BLaER1 treated with 17β-estradiol and CSF1 and Interleukin-3, amounts not matched to agents 10 nM and 100 nM (cell line): ENCODE measurements at regions not wholly inside any gene's neighbourhood (a gene's known extent, or its start where the extent isn't known, plus 50 kb on each side); places are given as distances from the start of the nearest gene placed in this dataset.
A peak's percentile ranks its signal among the peaks of the same experiment; 100 is the strongest.

ENCODE experiments used
- H3K27ac ChIP-seq, 11 experiments: shearing (Covaris generic); formaldehyde crosslinking; 2 replicates each; pipeline ENCODE4 v1.8.1; 2022
- H3K27me3 ChIP-seq, 11 experiments: shearing (Covaris generic); formaldehyde crosslinking; 2 replicates each; pipeline ENCODE4 v1.8.1; 2022
- H3K36me3 ChIP-seq, 11 experiments: shearing (Covaris generic); formaldehyde crosslinking; 2 replicates each; pipeline ENCODE4 v1.8.1; 2022
- H3K4me1 ChIP-seq, 10 experiments: shearing (Covaris generic); formaldehyde crosslinking; 2 replicates each; pipeline ENCODE4 v1.8.1; 2022
- H3K4me2 ChIP-seq, 11 experiments: shearing (Covaris generic); formaldehyde crosslinking; 2 replicates each; pipeline ENCODE4 v1.8.1; 2022
- H3K4me3 ChIP-seq, 10 experiments: shearing (Covaris generic); formaldehyde crosslinking; 2 replicates each; pipeline ENCODE4 v1.8.1; 2022
- H3K9ac ChIP-seq, 11 experiments: shearing (Covaris generic); formaldehyde crosslinking; 2 replicates each; pipeline ENCODE4 v1.8.1; 2022
- H3K9me3 ChIP-seq, 11 experiments: shearing (Covaris generic); formaldehyde crosslinking; replicated peaks in 1 of 11; 2 replicates each; pipeline ENCODE4 v1.8.1; 2022
- H4K20me1 ChIP-seq, 11 experiments: shearing (Covaris generic); formaldehyde crosslinking; 2 replicates each; pipeline ENCODE4 v1.8.1; 2022
- Cebpa-rat ChIP-seq, 11 experiments: shearing (Covaris generic); IDR thresholded peaks; 2 replicates each; pipeline ENCODE4 v1.8.1; 2022

DNA sequence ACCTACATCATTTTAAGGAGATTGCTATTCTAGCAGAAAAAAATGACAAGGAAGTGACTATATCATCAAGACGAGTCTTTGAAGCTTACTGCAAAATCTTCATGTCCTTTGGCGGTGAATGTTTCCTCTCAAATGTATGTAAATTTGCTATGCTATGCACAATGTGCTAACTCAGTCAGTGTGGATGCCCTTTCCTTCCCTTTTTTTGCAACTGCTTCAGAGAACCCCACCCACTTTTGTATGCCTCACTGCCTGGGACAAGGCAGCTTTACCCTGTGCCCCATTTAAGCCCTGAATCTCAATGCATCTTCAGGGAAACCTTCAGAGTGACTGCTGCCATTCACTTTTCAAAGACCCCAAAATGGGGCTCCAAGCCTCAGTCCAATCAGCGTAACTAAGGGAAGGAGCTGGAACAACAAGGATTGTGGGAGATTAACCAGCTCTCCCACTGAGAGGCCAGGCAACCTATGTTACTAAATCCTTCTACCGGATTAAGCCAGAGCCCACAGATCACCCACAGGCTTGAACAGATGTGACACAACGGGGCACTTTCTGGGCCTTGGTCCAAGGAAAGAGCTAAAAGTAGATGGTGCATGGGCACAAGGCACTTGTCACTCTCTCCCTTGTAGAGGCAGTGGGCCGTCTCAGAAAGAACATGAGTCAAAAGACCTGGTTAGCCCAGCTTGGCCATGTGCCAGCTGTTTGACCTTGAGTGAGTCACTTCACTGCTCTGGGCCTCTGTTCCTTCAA is 154.4 kb downstream of the PLPP3 start:
- H3K4me2 ChIP-seq: peak overlapping the region; percentile 32 to 87 (median 70)
- no peaks in the 10 kb centered on the region for H4K20me1 ChIP-seq
- H3K9me3 ChIP-seq: no peaks in the 10 kb centered on the region
- H3K36me3 ChIP-seq: no peaks in the 10 kb centered on the region
- no peaks in the 10 kb centered on the region for H3K27me3 ChIP-seq
- no peak overlapping the region; a peak in 2 of 20 replicates for H3K4me3 ChIP-seq
- H3K27ac ChIP-seq: peak overlapping the region in 10 of 11 experiments; percentile 28 to 85 (median 72); a peak in 17 of 22 replicates
- peak in 4 of 11 experiments; percentile 5 to 37 (median 20); a peak in 3 of 22 replicates for TF ChIP-seq Cebpa-rat (IDR thresholded peaks at IDR 0.05)
- peak overlapping the region in 7 of 11 experiments; percentile 25 to 67 (median 59); a peak in 12 of 22 replicates for H3K9ac ChIP-seq
- H3K4me1 ChIP-seq: peaks cover 15 to 38% (median 31%) of the 10 kb centered on the region in 10 experiments

DNA sequence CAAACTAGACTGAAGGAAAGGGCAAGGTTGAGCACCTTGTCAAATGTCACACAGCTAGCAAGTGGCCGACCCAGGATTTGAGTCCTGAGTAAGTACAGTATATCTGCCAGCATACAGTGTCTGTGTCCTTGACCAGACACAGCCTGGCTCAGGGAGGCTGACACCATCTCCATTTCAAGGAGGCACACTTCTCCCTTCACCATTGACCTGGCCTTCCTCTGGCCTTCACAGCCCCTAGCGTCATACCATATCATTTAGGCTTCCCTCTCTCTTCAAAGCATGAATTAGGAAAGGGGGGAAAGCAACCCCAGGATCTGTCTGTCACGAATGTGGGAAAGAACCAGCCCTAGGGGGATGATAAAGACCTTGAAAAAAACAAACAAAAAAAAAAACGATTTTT is 155.6 kb downstream of the PLPP3 start:
- Histone ChIP-seq H3K27me3 (no peaks in the 10 kb centered on the region), H3K36me3 (no peaks in the 10 kb centered on the region), H3K9ac (no peak overlapping the region), H3K4me2 (peak overlapping the region in 7 of 11 experiments; percentile 67 to 87 (median 79); a peak in 13 of 22 replicates), H3K27ac (peak overlapping the region in 7 of 11 experiments; percentile 67 to 85 (median 75); a peak in 9 of 22 replicates), H3K4me3 (no peak overlapping the region), H3K4me1 (peaks cover 18 to 42% (median 35%) of the 10 kb centered on the region in 10 experiments), H3K9me3 (no peaks in the 10 kb centered on the region), H4K20me1 (no peaks in the 10 kb centered on the region)
- TF ChIP-seq Cebpa-rat (IDR thresholded peaks at IDR 0.05): no peak

DNA sequence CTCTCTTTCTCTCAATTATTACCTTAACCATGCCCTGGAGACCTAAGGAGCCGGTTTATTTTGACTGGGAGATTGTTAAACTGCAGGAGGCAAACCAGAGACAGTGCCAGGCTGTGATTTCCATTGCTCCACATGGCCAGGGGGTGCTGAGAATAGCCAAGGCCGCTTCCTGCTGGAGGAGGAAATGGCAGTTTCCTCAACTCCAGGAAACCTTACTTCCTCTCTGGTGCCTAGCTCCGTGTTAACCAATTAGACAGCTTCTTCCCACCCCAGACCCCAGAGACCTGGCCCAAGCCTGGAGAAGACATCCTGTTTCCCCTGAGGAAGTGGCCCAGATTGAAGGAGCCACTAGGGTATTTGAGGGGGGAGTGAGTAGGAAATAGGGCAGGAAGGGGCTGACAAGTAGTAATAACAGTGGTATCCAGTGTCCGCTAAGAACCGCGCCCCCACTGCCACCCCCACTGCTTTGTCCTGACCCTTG is 161.2 kb downstream of the PLPP3 start:
- no peak for TF ChIP-seq Cebpa-rat (IDR thresholded peaks at IDR 0.05)
- Histone ChIP-seq H3K9me3 (no peaks in the 10 kb centered on the region), H3K36me3 (no peaks in the 10 kb centered on the region), H3K27me3 (peaks cover 0 to 11% (median 0%) of the 10 kb centered on the region in 11 experiments; a peak in 2 of 22 replicates), H3K27ac (peak overlapping the region in 6 of 11 experiments; percentile 6 to 72 (median 44); a peak in 10 of 22 replicates), H3K4me1 (peaks cover 13 to 30% (median 19%) of the 10 kb centered on the region in 10 experiments), H3K4me2 (peak overlapping the region; percentile 48 to 83 (median 69)), H4K20me1 (no peaks in the 10 kb centered on the region), H3K9ac (peak overlapping the region in 2 of 11 experiments; percentile 1 to 38; a peak in 1 of 22 replicates), H3K4me3 (0 out of 20 replicates have a peak overlapping the region, but pooled peaks of 1 of the 10 experiments have one; percentile 17)

DNA sequence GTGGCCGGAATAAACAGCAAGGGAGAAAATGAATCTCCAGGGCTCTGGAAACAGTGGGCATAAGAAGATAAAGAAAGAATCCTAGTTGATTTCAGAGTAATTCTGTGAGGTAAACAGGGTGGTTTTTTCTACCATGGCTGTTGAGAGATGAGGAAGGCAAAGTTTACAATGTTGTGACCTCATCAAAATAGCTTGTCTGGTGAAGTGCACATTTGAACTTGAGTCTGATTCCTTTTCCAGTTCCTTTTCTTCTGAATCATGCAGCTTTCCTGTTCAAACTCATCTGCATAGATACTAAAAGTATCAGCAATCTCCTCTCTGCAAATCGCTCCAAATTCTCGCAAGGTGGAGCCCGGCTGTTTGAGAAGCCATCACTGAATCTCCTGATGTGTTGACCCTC is 161.7 kb downstream of the PLPP3 start:
- Histone ChIP-seq H3K4me3 (no peak overlapping the region), H3K27me3 (peaks cover 0 to 11% (median 0%) of the 10 kb centered on the region in 11 experiments; a peak in 2 of 22 replicates), H3K9me3 (no peaks in the 10 kb centered on the region), H3K27ac (peak overlapping the region in 5 of 11 experiments; percentile 6 to 72 (median 48); a peak in 9 of 22 replicates), H3K9ac (peak overlapping the region in 2 of 11 experiments; percentile 1 to 38; a peak in 1 of 22 replicates), H3K4me2 (peak overlapping the region; percentile 48 to 83 (median 69)), H3K4me1 (peaks cover 13 to 30% (median 19%) of the 10 kb centered on the region in 10 experiments), H4K20me1 (no peaks in the 10 kb centered on the region), H3K36me3 (no peaks in the 10 kb centered on the region)
- TF ChIP-seq Cebpa-rat (IDR thresholded peaks at IDR 0.05): no peak

DNA sequence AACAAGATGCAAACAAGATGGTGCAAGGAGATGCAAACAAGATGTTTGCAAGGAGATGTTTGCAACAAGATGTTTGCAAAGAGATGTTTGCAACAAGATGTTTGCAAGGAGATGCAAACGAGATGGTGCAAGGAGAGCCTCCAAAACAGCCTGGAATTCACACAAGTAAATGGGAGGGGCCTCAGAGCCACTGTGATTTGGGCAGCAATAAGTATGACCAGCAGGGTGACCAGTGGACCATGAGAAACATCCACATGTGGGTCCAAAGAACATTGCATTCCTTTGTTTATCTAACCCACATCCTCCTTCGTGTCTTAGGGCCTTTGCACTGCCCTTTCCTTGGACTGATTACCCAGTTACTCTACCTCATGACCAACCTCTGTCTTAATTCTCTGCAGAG is 162.9 kb downstream of the PLPP3 start:
- Histone ChIP-seq H3K9ac (no peak overlapping the region), H3K27ac (no peak overlapping the region), H3K4me2 (0 out of 22 replicates have a peak overlapping the region, but pooled peaks of 1 of the 11 experiments have one; percentile 83), H3K27me3 (peaks cover 0 to 11% (median 0%) of the 10 kb centered on the region in 11 experiments; a peak in 2 of 22 replicates), H3K4me3 (no peak overlapping the region), H3K36me3 (no peaks in the 10 kb centered on the region), H4K20me1 (no peaks in the 10 kb centered on the region), H3K4me1 (peaks cover 13 to 30% (median 19%) of the 10 kb centered on the region in 10 experiments), H3K9me3 (no peaks in the 10 kb centered on the region)
- no peak for TF ChIP-seq Cebpa-rat (IDR thresholded peaks at IDR 0.05)

DNA sequence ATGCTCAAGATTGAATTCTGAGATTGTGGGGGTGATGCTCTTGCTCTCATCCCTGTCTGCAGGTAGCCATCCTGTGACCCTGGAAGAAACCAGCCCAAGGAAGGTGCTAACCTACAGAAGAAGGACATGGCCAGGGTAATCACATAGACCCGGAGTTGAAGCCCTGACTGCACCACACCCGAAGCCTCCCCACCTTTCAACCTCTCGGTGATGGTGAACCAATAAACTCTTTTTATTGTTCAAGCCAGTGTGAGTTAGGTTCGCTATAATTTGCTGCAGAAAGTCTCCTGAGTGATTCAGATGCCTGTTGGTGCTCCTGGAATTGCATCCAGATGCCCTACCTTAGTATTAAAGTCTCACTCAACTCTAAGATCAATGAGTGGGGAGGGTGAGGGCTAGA is 163.6 kb downstream of the PLPP3 start:
- Histone ChIP-seq H3K27ac (no peak overlapping the region), H3K4me1 (peaks cover 13 to 30% (median 19%) of the 10 kb centered on the region in 10 experiments), H3K36me3 (no peaks in the 10 kb centered on the region), H3K9me3 (no peaks in the 10 kb centered on the region), H3K4me2 (no peak overlapping the region), H3K27me3 (peaks cover 0 to 11% (median 0%) of the 10 kb centered on the region in 11 experiments; a peak in 2 of 22 replicates), H4K20me1 (no peaks in the 10 kb centered on the region), H3K4me3 (no peak overlapping the region), H3K9ac (no peak overlapping the region)
- no peak for TF ChIP-seq Cebpa-rat (IDR thresholded peaks at IDR 0.05)

DNA sequence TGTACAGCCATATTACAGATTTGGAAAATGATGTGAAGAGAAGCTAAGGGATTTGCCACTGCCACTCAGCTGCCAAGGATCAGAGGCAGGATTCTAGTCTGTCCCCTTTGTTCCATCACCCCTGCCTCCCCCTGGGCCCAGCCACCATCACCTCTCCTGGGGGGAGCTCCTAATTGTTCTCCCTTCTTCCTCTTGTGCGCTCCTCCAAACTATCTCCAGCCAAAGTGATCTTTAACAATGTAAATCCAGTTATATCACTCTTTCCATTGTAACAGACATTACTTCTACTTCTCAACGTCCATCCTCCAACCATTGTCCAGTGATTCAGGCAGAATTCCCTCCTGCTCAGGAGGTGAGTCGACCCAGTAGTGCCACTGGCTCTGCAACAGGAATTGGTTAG is 164.1 kb downstream of the PLPP3 start:
- Histone ChIP-seq H3K36me3 (no peaks in the 10 kb centered on the region), H3K9me3 (no peaks in the 10 kb centered on the region), H3K4me1 (peaks cover 13 to 30% (median 19%) of the 10 kb centered on the region in 10 experiments), H3K27me3 (peaks cover 0 to 11% (median 0%) of the 10 kb centered on the region in 11 experiments; a peak in 2 of 22 replicates), H3K4me2 (no peak overlapping the region), H4K20me1 (no peaks in the 10 kb centered on the region), H3K4me3 (no peak overlapping the region), H3K9ac (no peak overlapping the region), H3K27ac (no peak overlapping the region)
- TF ChIP-seq Cebpa-rat (IDR thresholded peaks at IDR 0.05): no peak

DNA sequence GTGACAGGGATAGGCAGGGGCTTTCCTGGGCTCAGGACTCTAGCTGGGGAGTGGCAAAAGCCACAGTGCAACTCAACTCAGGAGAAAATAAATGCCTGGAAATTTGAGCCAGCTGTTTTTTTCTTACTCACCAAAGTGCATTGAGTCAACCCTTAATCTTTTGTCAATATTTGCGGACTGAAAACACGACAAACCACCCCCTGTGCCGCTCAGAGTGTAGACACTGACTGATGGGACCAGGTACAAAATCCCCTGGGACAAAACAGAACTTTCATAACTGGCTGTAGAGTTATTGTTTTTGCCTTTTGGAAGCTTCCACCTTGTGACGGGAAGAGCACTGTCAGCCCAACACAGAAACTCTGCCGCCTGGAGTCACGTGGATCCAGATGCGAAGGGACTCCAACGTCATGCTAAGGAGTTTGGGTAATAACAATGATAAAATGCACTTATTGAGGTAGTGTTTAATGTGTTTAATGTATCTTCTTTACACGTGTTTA is 164.6 kb downstream of the PLPP3 start:
- H3K4me3 ChIP-seq: no peak overlapping the region
- H3K9me3 ChIP-seq: no peaks in the 10 kb centered on the region
- H3K27me3 ChIP-seq: peaks cover 0 to 11% (median 0%) of the 10 kb centered on the region in 11 experiments; a peak in 2 of 22 replicates
- no peak for TF ChIP-seq Cebpa-rat (IDR thresholded peaks at IDR 0.05)
- no peak overlapping the region for H3K4me2 ChIP-seq
- H3K9ac ChIP-seq: no peak overlapping the region
- H4K20me1 ChIP-seq: no peaks in the 10 kb centered on the region
- H3K36me3 ChIP-seq: no peaks in the 10 kb centered on the region
- H3K27ac ChIP-seq: no peak overlapping the region
- peaks cover 13 to 30% (median 19%) of the 10 kb centered on the region in 10 experiments for H3K4me1 ChIP-seq

DNA sequence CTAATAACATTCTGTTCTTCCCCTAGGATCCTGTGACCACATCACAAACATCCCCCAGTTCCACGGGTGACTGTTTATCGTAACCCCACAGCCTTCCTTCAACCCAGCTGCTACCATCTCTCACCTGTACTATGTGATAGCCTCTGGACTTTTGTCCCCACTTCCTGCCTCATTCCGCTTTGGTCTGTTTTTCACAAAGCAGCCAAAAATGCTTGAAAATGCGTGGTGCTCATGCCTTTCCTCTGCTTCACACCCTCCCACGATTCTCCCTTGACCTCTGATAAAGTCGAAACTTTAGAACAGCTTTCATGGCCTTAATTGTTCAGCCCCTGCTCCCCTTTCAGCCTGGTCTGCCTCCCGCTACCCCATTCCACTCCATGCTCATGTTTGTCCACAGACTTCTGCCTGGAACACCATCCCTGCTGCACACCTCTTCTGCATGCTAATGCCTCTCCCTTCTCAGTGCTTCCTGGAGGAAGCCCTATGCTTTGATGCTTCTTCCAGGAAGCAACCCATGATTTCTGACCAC is 165.6 kb downstream of the PLPP3 start:
- H3K4me2 ChIP-seq: no peak overlapping the region
- no peak overlapping the region for H3K9ac ChIP-seq
- H3K36me3 ChIP-seq: no peaks in the 10 kb centered on the region
- H3K9me3 ChIP-seq: no peaks in the 10 kb centered on the region
- TF ChIP-seq Cebpa-rat (IDR thresholded peaks at IDR 0.05): no peak
- H3K27ac ChIP-seq: no peak overlapping the region
- H3K4me3 ChIP-seq: no peak overlapping the region
- H4K20me1 ChIP-seq: no peaks in the 10 kb centered on the region
- H3K4me1 ChIP-seq: peaks cover 11 to 21% (median 15%) of the 10 kb centered on the region in 10 experiments
- peaks cover 0 to 11% (median 0%) of the 10 kb centered on the region in 11 experiments; a peak in 2 of 22 replicates for H3K27me3 ChIP-seq
